ENCODE measurements at regions not wholly inside any gene's neighbourhood (a gene's known extent, or its start where the extent isn't known, plus 50 kb on each side); places are given as distances from the start of the nearest gene placed in this dataset.

DNA sequence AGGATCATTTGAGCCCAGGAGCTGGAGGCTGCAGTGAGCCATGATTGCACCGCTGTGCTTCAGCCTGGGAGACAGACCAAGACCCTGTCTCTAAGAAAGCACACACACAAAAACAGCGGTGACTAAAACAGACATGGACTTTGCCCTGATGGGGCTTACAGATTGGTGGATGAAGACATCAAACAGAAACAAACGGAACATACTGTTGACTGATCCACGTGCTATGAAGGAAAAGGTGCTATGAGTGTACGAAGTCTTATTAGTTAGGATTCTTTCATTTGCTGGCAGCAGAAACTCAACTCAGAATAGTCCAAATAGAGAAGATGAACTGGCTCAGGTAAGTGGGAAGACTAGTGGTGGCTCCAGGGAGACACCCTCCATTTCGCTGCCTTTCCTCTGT lies 309.8 kb upstream of the N4BP1 start:
- DNase-seq: no peak

- no peak for DNase-seq
Measured at GRCh38 chr16:48918520-48919258, 308.7 kb upstream of the N4BP1 start.

DNA sequence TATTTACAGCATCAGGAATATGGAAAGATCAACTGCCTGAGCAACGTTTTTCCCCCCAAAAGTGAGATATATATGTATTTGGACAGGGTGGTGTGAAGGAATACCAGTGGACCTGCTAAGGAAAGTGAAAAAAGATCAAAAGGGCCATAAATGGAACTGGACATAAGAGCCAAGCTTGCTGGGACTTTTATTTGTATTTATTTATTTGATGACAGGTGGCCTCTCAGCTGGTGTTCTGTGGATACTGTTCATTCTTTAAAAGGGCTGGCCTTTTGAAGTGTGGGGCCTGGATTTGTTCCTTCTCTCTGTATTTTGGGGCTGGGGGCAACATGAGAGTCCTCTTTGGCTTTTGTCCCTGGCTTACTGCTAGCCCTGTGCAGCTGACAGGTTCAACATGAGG lies 306.6 kb upstream of the N4BP1 start:
- DNase-seq: no peak

DNA sequence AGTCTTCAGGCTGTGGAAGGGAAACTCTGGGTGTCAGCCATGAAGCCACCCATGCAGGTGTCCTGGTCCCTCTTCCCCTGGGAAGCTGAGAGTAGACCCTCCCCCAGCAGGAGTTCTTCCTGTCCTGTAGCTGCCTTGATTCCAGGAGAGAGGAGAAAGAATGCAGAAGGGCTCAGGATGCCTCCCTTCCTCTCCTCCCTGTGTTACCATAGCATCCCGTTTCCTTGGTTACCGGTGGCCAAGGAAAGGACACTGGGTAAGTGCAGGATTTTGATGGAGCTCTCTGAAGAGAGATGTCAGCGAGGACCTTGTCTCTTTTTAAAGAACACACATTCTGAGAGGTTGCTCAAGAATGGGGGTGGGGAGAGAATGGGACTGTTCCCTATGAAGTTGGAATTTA lies 304.1 kb upstream of the N4BP1 start:
- DNase-seq: no peak

- no peak for DNase-seq
Measured at GRCh38 chr16:48913384-48913783, 303.4 kb upstream of the N4BP1 start.

DNA sequence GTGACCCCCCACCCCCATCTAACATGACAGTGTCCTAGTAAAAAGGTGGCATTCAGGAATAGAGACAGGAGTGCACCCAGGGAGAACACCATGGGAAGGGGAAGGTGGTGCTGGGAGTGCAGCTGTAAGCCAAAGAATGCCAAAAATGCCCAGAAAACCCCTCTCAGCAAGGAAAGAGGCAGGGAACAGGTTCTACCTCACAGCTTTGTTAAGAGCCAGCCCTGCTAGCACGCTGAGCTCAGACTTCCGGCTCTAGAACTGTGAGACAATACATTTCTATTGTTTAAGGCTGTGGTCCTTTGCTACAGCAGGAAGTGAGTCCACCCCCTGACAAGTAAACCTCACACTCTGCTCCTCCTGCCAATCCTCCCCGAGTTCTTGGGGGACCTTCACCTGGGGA lies 302.4 kb upstream of the N4BP1 start:
- DNase-seq: no peak

DNA sequence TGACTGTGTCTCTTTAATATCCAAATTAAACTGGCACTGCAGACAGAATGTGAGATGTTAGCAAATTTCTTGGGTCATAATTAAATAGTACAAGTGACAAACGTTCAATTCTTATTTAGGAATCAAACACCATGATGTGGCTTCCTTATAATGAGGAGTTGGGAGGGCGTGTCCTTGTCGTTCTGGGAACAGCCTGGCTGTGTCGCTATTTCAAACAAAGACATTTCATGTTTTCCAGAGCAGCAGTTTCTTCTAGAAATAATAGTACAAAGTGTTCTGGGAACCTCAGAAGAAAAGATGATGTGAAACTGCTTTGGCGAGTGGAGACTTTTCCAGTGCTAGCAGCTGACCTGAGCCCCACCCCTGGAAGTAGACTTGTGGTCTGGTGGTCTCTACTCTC lies 301.7 kb upstream of the N4BP1 start:
- peak; percentile 0 for DNase-seq

- no peak for DNase-seq
Measured at GRCh38 chr16:48910214-48910613, 300.2 kb upstream of the N4BP1 start.

- DNase-seq: no peak
Measured at GRCh38 chr16:48909231-48909630, 299.3 kb upstream of the N4BP1 start.

DNA sequence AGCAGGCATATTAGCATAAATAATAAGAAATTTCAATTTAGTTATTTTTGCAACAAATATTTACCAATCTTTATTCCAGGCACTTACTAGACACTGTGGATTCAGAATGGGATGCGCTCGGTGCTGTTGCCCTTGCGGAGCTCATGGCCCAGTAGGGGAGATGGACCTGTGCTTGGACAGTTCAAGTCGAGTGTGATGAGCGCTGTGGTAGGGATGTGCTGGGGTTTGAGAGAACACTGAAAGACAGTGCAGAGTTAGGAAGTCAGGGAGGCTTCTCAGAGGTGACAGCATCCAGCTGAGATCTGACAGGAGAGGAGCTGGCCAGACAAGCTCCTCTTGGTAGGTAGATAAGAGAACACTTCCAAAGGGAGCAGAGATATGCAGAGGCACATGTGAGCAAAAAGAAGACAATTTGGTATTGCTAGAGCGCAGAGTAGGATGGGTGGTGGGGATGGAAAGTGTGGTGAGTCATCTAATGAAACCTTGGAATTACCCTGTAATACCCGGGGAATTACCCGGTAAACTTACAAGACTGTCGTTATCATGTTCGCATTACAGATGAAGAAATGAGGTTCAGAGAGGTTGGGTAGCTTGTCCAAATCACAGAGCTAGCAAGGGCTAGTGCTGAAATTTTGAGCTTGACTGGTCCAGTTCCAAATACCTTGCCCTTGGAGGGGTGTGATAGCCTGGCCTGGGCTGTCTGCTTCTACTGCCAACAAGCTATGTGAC lies 298.1 kb upstream of the N4BP1 start:
- no peak for DNase-seq

DNA sequence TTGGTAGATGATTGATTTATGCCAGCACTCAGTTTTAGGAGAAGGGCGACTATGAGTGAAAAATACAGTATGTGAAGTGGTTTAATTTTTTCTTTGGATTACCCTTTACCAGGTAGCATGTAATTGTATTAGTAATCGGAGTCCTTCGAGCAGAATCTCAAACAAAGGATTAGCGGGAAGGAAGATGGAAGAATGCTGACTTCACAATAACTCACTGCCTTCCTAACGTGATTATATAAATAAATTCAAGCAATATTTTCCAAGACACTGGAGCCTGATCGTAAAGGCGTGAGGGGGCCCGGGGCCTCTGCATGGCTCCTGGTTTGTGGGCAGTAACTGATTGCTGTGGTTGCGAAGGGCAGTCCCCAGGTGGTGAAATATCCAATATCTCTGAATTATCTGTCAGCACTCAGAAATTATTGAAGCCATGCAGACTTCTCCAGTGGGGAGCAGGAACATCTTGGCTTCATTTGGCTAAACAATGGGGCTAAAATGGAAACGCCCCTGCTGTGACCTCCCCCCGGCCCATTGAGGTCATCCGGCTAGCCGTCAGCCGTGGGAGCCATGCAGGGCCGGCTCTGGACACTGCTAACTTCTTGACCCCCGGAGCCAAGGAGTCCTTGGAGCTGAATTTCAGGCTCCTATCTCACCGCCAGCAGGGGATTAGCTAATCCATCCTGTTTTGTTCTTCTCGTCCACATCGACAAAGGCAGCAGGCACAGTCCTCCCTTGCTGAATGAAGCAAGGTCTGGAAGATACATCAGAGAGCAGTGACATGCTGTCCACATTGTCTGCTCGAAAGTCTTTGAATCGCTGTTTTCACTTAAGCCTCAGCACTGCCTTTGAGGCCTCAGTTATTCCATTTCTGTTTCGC lies 295.9 kb upstream of the N4BP1 start:
- DNase-seq: no peak

GRCh38 chr16:48904333-48904732 lies 294.4 kb upstream of the N4BP1 start:
- DNase-seq: no peak

DNA sequence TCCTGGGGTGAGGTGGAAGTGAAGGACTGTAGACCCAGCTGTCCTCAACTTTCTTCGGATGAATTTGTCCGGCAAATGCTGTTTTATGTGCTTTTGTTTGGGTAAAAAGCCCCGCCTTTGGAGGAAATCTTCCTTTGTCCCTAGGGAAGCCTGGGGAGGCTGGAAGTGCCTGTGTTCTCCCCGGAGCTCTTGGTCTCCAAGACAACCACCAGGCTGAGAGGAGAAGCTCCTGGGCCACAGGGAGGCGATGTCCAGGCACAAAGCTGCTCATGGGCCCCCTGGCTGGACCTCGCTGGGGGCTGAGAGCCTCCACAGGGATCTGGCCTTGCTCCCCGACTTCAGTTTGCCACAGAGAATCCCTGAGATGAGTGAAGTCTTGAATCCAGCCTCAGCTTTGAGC lies 293.1 kb upstream of the N4BP1 start:
- no peak for DNase-seq

- peak; percentile 7 for DNase-seq
Measured at GRCh38 chr16:48901712-48902374, 291.9 kb upstream of the N4BP1 start.

GRCh38 chr16:48899500-48899899 lies 289.5 kb upstream of the N4BP1 start:
- DNase-seq: no peak

DNA sequence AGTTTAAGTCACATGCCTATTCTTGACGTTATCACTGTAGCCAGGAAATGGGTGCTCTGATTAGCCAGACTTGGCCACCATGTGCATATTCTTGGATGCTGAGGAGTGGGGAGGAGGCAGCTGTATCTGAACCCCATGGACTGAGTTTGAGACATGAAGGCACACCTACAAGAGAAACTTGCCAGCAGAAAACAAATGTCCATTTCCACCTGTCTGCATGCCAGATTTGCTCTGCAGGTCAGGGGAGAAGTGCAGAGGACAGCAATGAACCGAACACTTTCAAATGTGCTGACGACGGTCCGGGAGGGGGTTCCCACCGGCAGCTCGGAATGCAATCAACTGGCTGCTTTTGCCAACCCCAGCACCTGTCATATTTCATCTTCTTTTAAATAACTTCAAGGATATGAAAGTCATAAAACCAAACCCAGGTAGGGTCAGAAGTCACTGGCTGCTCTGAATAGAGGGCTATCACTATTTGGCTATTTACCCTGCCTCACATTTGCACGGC lies 287.8 kb upstream of the N4BP1 start:
- DNase-seq: no peak

DNA sequence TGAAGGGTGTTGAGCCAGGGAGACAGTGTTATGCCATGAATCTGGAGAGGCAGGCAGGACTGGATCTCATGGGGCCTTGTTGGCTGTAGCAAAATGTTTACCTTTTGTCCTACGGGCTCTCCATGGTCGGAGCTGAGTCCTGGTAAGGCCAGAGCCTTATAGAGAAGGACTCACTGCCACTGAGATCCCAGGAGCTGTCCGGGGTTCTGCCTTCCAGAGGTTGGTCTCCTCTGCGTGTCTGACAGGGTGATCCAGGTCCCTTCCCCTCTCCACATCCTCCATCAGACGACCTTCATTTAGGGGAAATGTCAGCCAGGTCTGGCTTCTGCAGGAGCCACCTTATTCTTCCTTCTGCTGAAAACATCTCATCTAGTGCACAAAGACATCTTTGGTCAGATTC lies 285.2 kb upstream of the N4BP1 start:
- DNase-seq: no peak

GRCh38 chr16:48892893-48893292 lies 282.9 kb upstream of the N4BP1 start:
- no peak for DNase-seq

GRCh38 chr16:48887646-48888210 lies 277.7 kb upstream of the N4BP1 start:
- no peak for DNase-seq

DNA sequence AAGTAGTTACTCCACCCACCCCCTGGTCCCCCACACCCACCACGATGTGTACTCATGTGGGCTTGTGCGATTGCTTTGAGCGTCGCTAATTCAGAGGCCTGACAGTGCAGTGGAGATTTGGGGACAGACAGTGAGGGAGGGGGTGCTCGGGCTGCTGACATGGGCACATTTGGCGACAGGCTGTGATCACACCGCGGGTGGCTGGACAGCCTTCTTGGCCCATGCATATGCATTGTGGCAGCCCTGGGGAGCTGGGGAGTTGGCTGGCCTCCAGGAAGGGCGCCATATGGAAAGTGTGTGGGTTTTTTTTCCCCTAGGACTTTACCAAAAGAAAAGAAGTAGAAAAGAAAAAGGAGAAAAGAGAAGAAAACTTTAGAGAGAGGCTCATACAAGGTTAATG lies 275.5 kb upstream of the N4BP1 start:
- no peak for DNase-seq

DNA sequence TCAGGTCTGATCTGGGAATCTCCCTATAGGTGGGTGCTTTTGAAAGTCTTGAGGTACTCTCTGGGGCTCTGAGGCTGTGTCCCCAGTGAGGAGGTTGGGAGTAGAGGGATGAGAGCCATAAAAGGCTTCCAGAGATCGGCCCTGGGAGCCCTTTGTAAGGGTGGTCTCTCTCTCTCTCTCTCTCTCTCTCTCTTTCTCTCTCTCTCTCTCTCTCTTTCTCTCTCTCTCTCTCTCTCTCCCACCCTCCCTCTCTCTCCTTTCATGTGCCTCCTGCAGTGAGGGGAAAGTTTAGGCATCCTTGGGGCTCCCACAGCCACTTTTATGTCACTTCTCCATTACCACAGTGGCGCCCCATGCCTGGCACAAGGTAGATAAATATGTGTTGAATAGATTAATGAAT lies 271.3 kb upstream of the N4BP1 start:
- DNase-seq: no peak

Measured in NCI-H1694 treated with DMSO at 0.1 percent for 48 hours (cell line).